WTC11 (cell line): ENCODE measurements at regions not wholly inside any gene's neighbourhood (a gene's known extent, or its start where the extent isn't known, plus 50 kb on each side); places are given as distances from the start of the nearest gene placed in this dataset.
"Not testable (repeated sequence)": the region's sequence is repeated elsewhere in the genome, so short reads cannot be mapped to it uniquely, and the experiment has no call there.

Experiments used
- ATAC-seq: fragments of 200-7000 bp; cut with Tn5 transposase; 2 replicates; pipeline ENCODE4 v1.10.0; 2021; ENCODE audit warnings: mild to moderate bottlenecking, moderate library complexity
- CTCF ChIA-PET: fragments of 300-600 bp; sonication (Branson Sonifier 250); formaldehyde crosslinking; loops from one replicate; lab custom pipeline; 2021; ENCODE audit warnings: antibody characterized with exemption; lab: Charles Lee
- POLR2A ChIA-PET: fragments of 350-600 bp; sonication (Branson Sonifier 250); formaldehyde crosslinking; loops from one replicate; lab custom pipeline; 2021; ENCODE audit warnings: antibody characterized with exemption; lab: Charles Lee
- DNase-seq: peaks from one replicate; pipeline ENCODE4 v3.0.0; 2021; ENCODE audit warnings: low spot score
- H3K27ac Mint-ChIP-seq: 2 replicates; pipeline ENCODE4 v1.8.0; 2021; ENCODE audit warnings: mixed read lengths
- H3K27me3 Mint-ChIP-seq: 2 replicates; pipeline ENCODE4 v1.8.0; 2021; ENCODE audit warnings: low read depth, mild to moderate bottlenecking, moderate library complexity, mixed read lengths
- H3K36me3 Mint-ChIP-seq: 2 replicates; pipeline ENCODE4 v1.8.0; 2021; ENCODE audit warnings: mixed read lengths
- H3K4me1 Mint-ChIP-seq: 2 replicates; pipeline ENCODE4 v1.8.0; 2022; ENCODE audit warnings: mixed read lengths
- H3K4me3 Mint-ChIP-seq: 2 replicates; pipeline ENCODE4 v1.8.0; 2021; ENCODE audit warnings: mild to moderate bottlenecking, moderate library complexity, mixed read lengths
- H3K9me3 Mint-ChIP-seq: 2 replicates; pipeline ENCODE4 v1.8.0; 2021; ENCODE audit warnings: mixed read lengths
- AFF4 ChIP-seq: sonication (generic); formaldehyde crosslinking; IDR thresholded peaks from 2 replicates; pipeline ENCODE4 v1.8.1; 2023; ENCODE audit warnings: mild to moderate bottlenecking, missing genetic modification reagents, borderline replicate concordance
- AR ChIP-seq: fragments of 250-450 bp; sonication (Bioruptor Pico); IDR thresholded peaks from 2 replicates; pipeline ENCODE4 v1.9.0; 2021; ENCODE audit warnings: mild to moderate bottlenecking
- CBFB ChIP-seq: sonication (generic); formaldehyde crosslinking; IDR thresholded peaks from 2 replicates; pipeline ENCODE4 v1.8.1; 2022; ENCODE audit warnings: mild to moderate bottlenecking, low read depth, missing genetic modification reagents
- FOXJ3 ChIP-seq: sonication (generic); formaldehyde crosslinking; IDR thresholded peaks from 2 replicates; pipeline ENCODE4 v1.9.0; 2021; ENCODE audit warnings: missing genetic modification reagents, mild to moderate bottlenecking, borderline replicate concordance
- MXD4 ChIP-seq: fragments of 250-450 bp; sonication (Bioruptor Pico); IDR thresholded peaks from 2 replicates; pipeline ENCODE4 v1.8.0; 2021; ENCODE audit warnings: mild to moderate bottlenecking, moderate library complexity, borderline replicate concordance
- NFYB ChIP-seq: sonication (generic); formaldehyde crosslinking; conservative IDR thresholded peaks from 2 replicates; pipeline ENCODE4 v1.8.0; 2022; ENCODE audit warnings: low read depth, missing genetic modification reagents
- PRRX2 ChIP-seq: fragments of 250-450 bp; sonication (Bioruptor Pico); IDR thresholded peaks from 2 replicates; pipeline ENCODE4 v1.8.0; 2021; ENCODE audit warnings: mild to moderate bottlenecking
- SMAD3 ChIP-seq: sonication (generic); formaldehyde crosslinking; IDR thresholded peaks from 2 replicates; pipeline ENCODE4 v1.8.0; 2022; ENCODE audit warnings: missing genetic modification reagents, mild to moderate bottlenecking, borderline replicate concordance
- SMAD4 ChIP-seq: sonication (generic); formaldehyde crosslinking; IDR thresholded peaks from 2 replicates; pipeline ENCODE4 v1.8.0; 2022; ENCODE audit warnings: mild to moderate bottlenecking, missing genetic modification reagents
- ZNF232 ChIP-seq: sonication (generic); formaldehyde crosslinking; IDR thresholded peaks from 2 replicates; pipeline ENCODE4 v1.8.0; 2022; ENCODE audit warnings: mild to moderate bottlenecking, missing genetic modification reagents
- ZNF263 ChIP-seq: sonication (generic); formaldehyde crosslinking; IDR thresholded peaks from 2 replicates; pipeline ENCODE4 v1.8.1; 2022; ENCODE audit warnings: low read depth, mild to moderate bottlenecking, moderate library complexity, missing genetic modification reagents
- ZNF532 ChIP-seq: fragments of 250-450 bp; sonication (Bioruptor Pico); IDR thresholded peaks from 2 replicates; pipeline ENCODE4 v1.9.0; 2021; ENCODE audit warnings: mild to moderate bottlenecking, borderline replicate concordance
- TF ChIP-seq, protein P1 (sequence below): sonication (generic); formaldehyde crosslinking; IDR thresholded peaks from 2 replicates; pipeline ENCODE4 v1.8.0; 2022; ENCODE audit warnings: mild to moderate bottlenecking, missing genetic modification reagents
- TF ChIP-seq, protein P2 (sequence below): fragments of 250-450 bp; sonication (Bioruptor Pico); IDR thresholded peaks from 2 replicates; pipeline ENCODE4 v1.8.0; 2021; ENCODE audit warnings: mild to moderate bottlenecking

GRCh38 chr5:126056851-126057622, 366.2 kb upstream of the GRAMD2B start:
- peak; percentile 85 for DNase-seq
- no peaks in the 10 kb centered on the region for H3K27me3 Mint-ChIP-seq
- peaks cover 18% of the 10 kb centered on the region for H3K36me3 Mint-ChIP-seq
- H3K27ac Mint-ChIP-seq: peak overlapping the region; percentile 99
- ChIA-PET CTCF (no interaction called here), POLR2A (interaction anchor here (0.7 to 0.8 kb wide), 2 partner anchors 9 to 42 kb away, joined by 3 read pairs; no protein-coding TSS in a partner anchor)
- peaks cover 49% of the 10 kb centered on the region for H3K4me1 Mint-ChIP-seq
- no peak for TF ChIP-seq AFF4
- TF ChIP-seq MXD4 (CRISPR knock-in tag): 0 out of 2 replicates have a peak, but pooled peaks have one; percentile 46
- 0 out of 2 replicates have a peak, but pooled peaks have one; percentile 74 for TF ChIP-seq ZNF532 (CRISPR knock-in tag)
- TF ChIP-seq AR (CRISPR knock-in tag): 0 out of 2 replicates have a peak, but pooled peaks have one; percentile 84
- TF ChIP-seq CBFB (CRISPR knock-in tag): no peak
- peaks cover 24% of the 10 kb centered on the region for H3K9me3 Mint-ChIP-seq
- H3K4me3 Mint-ChIP-seq: peak overlapping the region; percentile 30
- peak; percentile 98 for ATAC-seq

DNA sequence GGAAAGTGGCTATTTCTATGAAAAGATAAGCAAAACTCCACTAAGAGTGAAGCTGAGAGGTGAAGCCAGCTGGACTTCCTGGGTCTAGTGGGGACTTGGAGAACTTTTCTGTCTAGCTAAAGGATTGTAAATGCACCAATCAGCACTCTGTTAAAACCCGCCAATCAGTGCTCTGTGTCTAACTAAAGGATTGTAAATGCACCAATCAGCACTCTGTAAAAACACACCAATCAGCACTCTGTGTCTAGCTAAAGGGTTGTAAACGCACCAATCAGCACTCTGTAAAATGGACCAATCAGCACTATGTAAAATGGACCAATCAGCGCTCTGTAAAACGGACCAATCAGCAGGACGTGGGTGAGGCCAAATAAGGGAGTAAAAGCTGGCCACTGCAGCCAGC, 364.8 kb upstream of the GRAMD2B start:
- peaks cover 18% of the 10 kb centered on the region for H3K9me3 Mint-ChIP-seq
- H3K27me3 Mint-ChIP-seq, ATAC-seq, H3K4me3 Mint-ChIP-seq, CTCF ChIA-PET, DNase-seq, POLR2A ChIA-PET: not testable (repeated sequence)
- H3K36me3 Mint-ChIP-seq: peaks cover 15% of the 10 kb centered on the region
- peak; percentile 73 for TF ChIP-seq NFYB
- peaks cover 50% of the 10 kb centered on the region for H3K4me1 Mint-ChIP-seq
- H3K27ac Mint-ChIP-seq: peak overlapping the region; percentile 84

GRCh38 chr5:126062398-126063221, 360.6 kb upstream of the GRAMD2B start:
- H3K27ac Mint-ChIP-seq: peak overlapping the region; percentile 35; the same call in 1 of the 2 replicates
- H3K4me3 Mint-ChIP-seq: no peak overlapping the region
- CTCF ChIA-PET: interaction anchor here (0.5 kb wide), 1 partner anchor 693 kb away, joined by 3 read pairs; no protein-coding TSS in a partner anchor
- H3K27me3 Mint-ChIP-seq: no peaks in the 10 kb centered on the region
- peaks cover 10% of the 10 kb centered on the region for H3K4me1 Mint-ChIP-seq
- peaks cover 15% of the 10 kb centered on the region for H3K36me3 Mint-ChIP-seq
- H3K9me3 Mint-ChIP-seq: peaks cover 17% of the 10 kb centered on the region
- POLR2A ChIA-PET: no interaction called here
- DNase-seq: no peak
- no peak; the same call in 1 of the 2 replicates for ATAC-seq
- TF ChIP-seq MXD4 (CRISPR knock-in tag): no peak
- TF ChIP-seq PRRX2 (CRISPR knock-in tag): no peak
- TF ChIP-seq, protein P1, sequence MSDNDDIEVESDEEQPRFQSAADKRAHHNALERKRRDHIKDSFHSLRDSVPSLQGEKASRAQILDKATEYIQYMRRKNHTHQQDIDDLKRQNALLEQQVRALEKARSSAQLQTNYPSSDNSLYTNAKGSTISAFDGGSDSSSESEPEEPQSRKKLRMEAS: no peak
- no peak for TF ChIP-seq SMAD4 (CRISPR knock-in tag)
- TF ChIP-seq, protein P2, sequence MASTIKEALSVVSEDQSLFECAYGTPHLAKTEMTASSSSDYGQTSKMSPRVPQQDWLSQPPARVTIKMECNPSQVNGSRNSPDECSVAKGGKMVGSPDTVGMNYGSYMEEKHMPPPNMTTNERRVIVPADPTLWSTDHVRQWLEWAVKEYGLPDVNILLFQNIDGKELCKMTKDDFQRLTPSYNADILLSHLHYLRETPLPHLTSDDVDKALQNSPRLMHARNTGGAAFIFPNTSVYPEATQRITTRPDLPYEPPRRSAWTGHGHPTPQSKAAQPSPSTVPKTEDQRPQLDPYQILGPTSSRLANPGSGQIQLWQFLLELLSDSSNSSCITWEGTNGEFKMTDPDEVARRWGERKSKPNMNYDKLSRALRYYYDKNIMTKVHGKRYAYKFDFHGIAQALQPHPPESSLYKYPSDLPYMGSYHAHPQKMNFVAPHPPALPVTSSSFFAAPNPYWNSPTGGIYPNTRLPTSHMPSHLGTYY (CRISPR knock-in tag): no peak
- no peak for TF ChIP-seq FOXJ3 (CRISPR knock-in tag)
- TF ChIP-seq ZNF232: no peak
- TF ChIP-seq ZNF263 (CRISPR knock-in tag): no peak
- no peak for TF ChIP-seq SMAD3 (CRISPR knock-in tag)
